ENCODE measurements at regions not wholly inside any gene's neighbourhood (a gene's known extent, or its start where the extent isn't known, plus 50 kb on each side); places are given as distances from the start of the nearest gene placed in this dataset.

- ChIA-PET CTCF (ENCODE audit: partially characterized antibody) (no interaction called here), POLR2A (ENCODE audit: partially characterized antibody) (no interaction called here)
- no peaks in the 10 kb centered on the region for H3K9me3 ChIP-seq (ENCODE audit: insufficient read depth in 2 of 2, low read depth in 1 of 2, low read length in 1 of 2)
- TF ChIP-seq SRF (IDR thresholded peaks at IDR 0.05; ENCODE audit: low read depth, low read length) (no peak), POLR2A (IDR thresholded peaks at IDR 0.05; ENCODE audit: control extremely low read depth in 1 of 2, low read depth in 2 of 2, low read length in 2 of 2) (no peak), SIRT6 (IDR thresholded peaks at IDR 0.05; ENCODE audit: low read length) (no peak)
- H2BK5ac ChIP-seq (ENCODE audit: low read depth, low read length) = no peak overlapping the region
- no peaks in the 10 kb centered on the region for H3K36me3 ChIP-seq (ENCODE audit: control insufficient read depth in 2 of 4, insufficient read depth in 4 of 4, low read length in 3 of 4)
- H4K20me1 ChIP-seq (replicated peaks in 1 of 2; ENCODE audit: control insufficient read depth in 1 of 2, insufficient read depth in 2 of 2, low read length in 2 of 2) = no peaks in the 10 kb centered on the region
- H3K27ac ChIP-seq (ENCODE audit: low read depth, low read length) = no peak overlapping the region
- H3K9ac ChIP-seq (replicated peaks in 1 of 4; ENCODE audit: extremely low read depth in 1 of 4, low read depth in 3 of 4, low read length in 3 of 4) = no peak overlapping the region
- H3K23me2 ChIP-seq (ENCODE audit: low read depth, low read length) = no peaks in the 10 kb centered on the region
- H3K56ac ChIP-seq (replicated peaks; ENCODE audit: insufficient read length, low read depth, low read length) = no peak overlapping the region
- 88% methylated on average over 1 of the region's 1 CpG; no CpG with 5 or more reads in 1 of the 2 experiments for WGBS, 2 experiments (ENCODE audit: extremely low coverage in 1 of 2, insufficient coverage in 1 of 2, insufficient read length in 1 of 2, insufficient replicate concordance in 2 of 2, low coverage in 1 of 2, low lambda C conversion rate in 2 of 2, missing lambda C conversion rate in 1 of 2)
- H3K18ac ChIP-seq (ENCODE audit: extremely low read depth, low read length) = no peak overlapping the region
- no peak overlapping the region for H4K8ac ChIP-seq (ENCODE audit: extremely low read depth, insufficient read depth, low read length)
- no peak overlapping the region for H2BK15ac ChIP-seq (ENCODE audit: low read length)
- H3K4me2 ChIP-seq (ENCODE audit: insufficient read depth in 1 of 2, low read depth in 2 of 2, low read length in 2 of 2) = no peak overlapping the region
- H3K4me3 ChIP-seq (ENCODE audit: extremely low read depth in 1 of 4, insufficient read depth in 2 of 4, low read depth in 3 of 4, low read length in 4 of 4) = no peak overlapping the region
- no peak overlapping the region for H4K5ac ChIP-seq (ENCODE audit: insufficient read length, low read depth, low read length)
- H3K23ac ChIP-seq (ENCODE audit: insufficient read length) = no peak overlapping the region
- no peaks in the 10 kb centered on the region for H3K79me2 ChIP-seq (ENCODE audit: control insufficient read depth in 1 of 2, insufficient read depth in 2 of 2, low read length in 2 of 2)
- no peak overlapping the region for H4K91ac ChIP-seq (replicated peaks; ENCODE audit: insufficient read length, low read length)
- H2AFZ ChIP-seq (ENCODE audit: low read length) = no peak overlapping the region
- no peak overlapping the region for H2BK20ac ChIP-seq (ENCODE audit: low read length)
- no peak overlapping the region for H2BK120ac ChIP-seq (replicated peaks; ENCODE audit: low read depth, low read length)
- H2BK12ac ChIP-seq (ENCODE audit: low read depth, low read length) = no peak overlapping the region
- DNase-seq (ENCODE audit: low read depth in 1 of 2, low spot score in 2 of 2) (no peak), FAIRE-seq (no peak)
- no peaks in the 10 kb centered on the region for H3K27me3 ChIP-seq (replicated peaks in 1 of 4; ENCODE audit: control insufficient read depth in 3 of 4, extremely low read depth in 1 of 4, insufficient read depth in 3 of 4, low read length in 3 of 4)
- no peak overlapping the region for H2AK5ac ChIP-seq (ENCODE audit: low read depth, low read length)
- no peaks in the 10 kb centered on the region for H3K4me1 ChIP-seq (replicated peaks in 1 of 4; ENCODE audit: control insufficient read depth in 3 of 4, insufficient read depth in 4 of 4, low read length in 3 of 4)
- H3K14ac ChIP-seq (ENCODE audit: insufficient read length) = no peak overlapping the region
- H3K79me1 ChIP-seq (ENCODE audit: low read depth, low read length) = no peaks in the 10 kb centered on the region
- H3K4ac ChIP-seq (replicated peaks; ENCODE audit: insufficient read length, low read depth, low read length) = no peak overlapping the region
Observed at GRCh38 chr3:95613993-95614392, 1200.4 kb upstream of the EPHA6 start.

Data from H1 (cell line).